Endothelial cell of umbilical vein (primary cell): ENCODE measurements at regions not wholly inside any gene's neighbourhood (a gene's known extent, or its start where the extent isn't known, plus 50 kb on each side); places are given as distances from the start of the nearest gene placed in this dataset.
A peak's percentile ranks its signal among the peaks of the same experiment; 100 is the strongest.

Source experiments
- BruUV-seq: library from RNA; stranded (reverse); fragments of 400-500 nt; replicated peaks from 2 replicates; lab custom pipeline; 2021; lab: Mats Ljungman, UMichigan
- CTCF ChIA-PET: fragments of 300-600, 350-600 bp; sonication (Branson Sonifier 250); formaldehyde crosslinking; loops from one replicate; lab custom pipeline; 2021; ENCODE audit warnings: antibody characterized with exemption, inconsistent platforms; lab: Charles Lee
- POLR2A ChIA-PET: fragments of 300-600, 350-600 bp; sonication (Branson Sonifier 250); formaldehyde crosslinking; loops from one replicate; lab custom pipeline; 2021; ENCODE audit warnings: antibody characterized with exemption, inconsistent platforms; lab: Charles Lee
- DNase-seq: peaks from one replicate; pipeline ENCODE4 v3.0.0-alpha.2; 2011; ENCODE audit warnings: low read depth, low spot score
- FAIRE-seq: peaks from 2 replicates; lab custom pipeline; 2011; peaks lifted over from hg19 to GRCh38; lab: Jason Lieb, UNC
- H2AFZ ChIP-seq: 2 replicates; pipeline ENCODE4 v1.6.0; 2012; ENCODE audit warnings: low read depth, low read length, control low read depth, inconsistent platforms
- H3K27ac ChIP-seq: 2 replicates; pipeline ENCODE4 v1.5.1; 2011; ENCODE audit warnings: low read depth, mild to moderate bottlenecking, control low read depth, low read length, moderate library complexity; ENCODE audit not compliant: insufficient read depth
- H3K27me3 ChIP-seq, 2 experiments: 2 replicates each; pipeline versions ENCODE4 v1.6.0 to v1.6.1; 2011; ENCODE audit warnings: low read length in 2 of 2, mixed read lengths in 1 of 2; ENCODE audit not compliant: control insufficient read depth in 2 of 2, insufficient read depth in 2 of 2
- H3K36me3 ChIP-seq, 2 experiments: 2 replicates in 1 of 2; 3 replicates in 1 of 2; pipeline ENCODE4 v1.5.1; 2011; ENCODE audit warnings: low read length in 2 of 2, mild to moderate bottlenecking in 1 of 2, moderate library complexity in 1 of 2; ENCODE audit not compliant: control insufficient read depth in 2 of 2, insufficient read depth in 2 of 2; ENCODE audit errors: extremely low read depth in 1 of 2
- H3K4me1 ChIP-seq: 3 replicates; pipeline ENCODE4 v1.5.1; 2011; ENCODE audit warnings: mild to moderate bottlenecking, low read length; ENCODE audit not compliant: control insufficient read depth, insufficient read depth; ENCODE audit errors: extremely low read depth
- H3K4me2 ChIP-seq: 2 replicates; pipeline ENCODE4 v1.6.1; 2011; ENCODE audit warnings: low read length, control low read depth, mixed read lengths; ENCODE audit not compliant: insufficient read depth
- H3K4me3 ChIP-seq, 3 experiments: fragments of 200-600 bp in 1 of 3; sonication (generic), shearing (Covaris generic) in 1 of 3; replicated peaks in 1 of 3; 2 replicates each; pipeline ENCODE4 v1.5.1; 2011 to 2016; ENCODE audit warnings: control low read depth in 3 of 3, low read length in 3 of 3, mild to moderate bottlenecking in 2 of 3, inconsistent platforms in 1 of 3, low read depth in 1 of 3, moderate library complexity in 1 of 3; ENCODE audit not compliant: insufficient read depth in 1 of 3
- H3K79me2 ChIP-seq: 2 replicates; pipeline ENCODE4 v1.6.0; 2012; ENCODE audit warnings: low read length, inconsistent platforms; ENCODE audit not compliant: control insufficient read depth, insufficient read depth
- H3K9ac ChIP-seq: replicated peaks from 2 replicates; pipeline ENCODE3; 2011; ENCODE audit warnings: low read length, control low read depth; ENCODE audit not compliant: insufficient read depth; ENCODE audit errors: extremely low read depth
- H3K9me1 ChIP-seq: replicated peaks from 3 replicates; pipeline ENCODE4 v1.6.0; 2011; ENCODE audit warnings: mild to moderate bottlenecking, low read length; ENCODE audit not compliant: control insufficient read depth, insufficient read depth; ENCODE audit errors: extremely low read depth
- H3K9me3 ChIP-seq: replicated peaks from 2 replicates; pipeline ENCODE4 v1.5.1; 2012; ENCODE audit warnings: low read length, inconsistent platforms; ENCODE audit not compliant: control insufficient read depth, insufficient read depth
- H4K20me1 ChIP-seq: replicated peaks from 2 replicates; pipeline ENCODE3; 2011; ENCODE audit warnings: mild to moderate bottlenecking, low read length; ENCODE audit not compliant: control insufficient read depth, insufficient read depth; ENCODE audit errors: extremely low read depth
- CTCF ChIP-seq, 2 donors: IDR thresholded peaks; 1 replicate in 1 of 2; 2 replicates in 1 of 2; pipeline ENCODE4 v1.5.1; 2011; ENCODE audit warnings: low read length in 2 of 2, mild to moderate bottlenecking in 2 of 2, moderate library complexity in 2 of 2, control low read depth in 1 of 2, inconsistent platforms in 1 of 2, low read depth in 1 of 2; ENCODE audit not compliant: insufficient read depth in 1 of 2; ENCODE audit errors: extremely low read depth in 1 of 2
- EZH2 ChIP-seq: IDR thresholded peaks from 2 replicates; pipeline ENCODE4 v1.6.1; 2012; ENCODE audit warnings: borderline replicate concordance, low read depth, mild to moderate bottlenecking, moderate library complexity, low read length, inconsistent platforms; ENCODE audit not compliant: severe bottlenecking
- FOS ChIP-seq: IDR thresholded peaks from 2 replicates; pipeline ENCODE4 v1.6.1; 2011; ENCODE audit warnings: mild to moderate bottlenecking, low read length, moderate library complexity, borderline replicate concordance; ENCODE audit not compliant: insufficient read depth
- GATA2 ChIP-seq: IDR thresholded peaks from 2 replicates; pipeline ENCODE4 v1.7.0; 2011; ENCODE audit warnings: low read depth, mild to moderate bottlenecking, moderate library complexity, mixed read lengths, low read length; ENCODE audit not compliant: insufficient read length, insufficient read depth
- JUN ChIP-seq: IDR thresholded peaks from 2 replicates; pipeline ENCODE4 v1.6.1; 2011; ENCODE audit warnings: borderline replicate concordance, low read depth; ENCODE audit not compliant: insufficient read length, insufficient read depth
- MYC ChIP-seq: IDR thresholded peaks from one replicate; pipeline ENCODE4 v1.6.1; 2011; ENCODE audit warnings: mild to moderate bottlenecking, low read depth, low read length
- POLR2A ChIP-seq: IDR thresholded peaks from 2 replicates; pipeline ENCODE4 v1.6.1; 2012; ENCODE audit warnings: low read depth, mild to moderate bottlenecking, control low read depth, low read length
- POLR2AphosphoS5 ChIP-seq: IDR thresholded peaks from 2 replicates; pipeline ENCODE4 v1.6.1; 2012; ENCODE audit warnings: low read depth, mild to moderate bottlenecking, control low read depth, low read length, moderate library complexity; ENCODE audit not compliant: insufficient read depth
- dilution Hi-C: fragments of 300-500 bp; cut with MboI; formaldehyde crosslinking; loops from one replicate; pipeline ENCODE4 v1.15.0; 2019; ENCODE audit warnings: low sequenced_read_pairs; ENCODE audit not compliant: extremely low pct_ligation_motif_present
- intact Hi-C: fragments of 100-400 bp; cut with micrococcal nuclease; formaldehyde crosslinking; loops from one replicate; pipeline ENCODE4 v1.10.0; 2022

- intact Hi-C loops (loop anchor here (5.0 kb wide), 2 partner anchors 75 to 1400 kb away; partner anchors contain the start of gene CITED2), dilution Hi-C loops (no loop called here)
- Histone ChIP-seq H3K27ac (no peak overlapping the region), H3K9me3 (peaks cover 2% of the 10 kb centered on the region), H2AFZ (no peak overlapping the region), H3K36me3 (no peaks in the 10 kb centered on the region), H3K79me2 (no peaks in the 10 kb centered on the region), H3K27me3 (no peaks in the 10 kb centered on the region), H3K4me3 (no peak overlapping the region), H3K9ac (no peak overlapping the region), H3K4me1 (peaks cover 18% of the 10 kb centered on the region), H3K4me2 (no peak overlapping the region), H4K20me1 (no peaks in the 10 kb centered on the region), H3K9me1 (no peaks in the 10 kb centered on the region)
- BruUV-seq, result no TSS peak
- FAIRE-seq (no peak), DNase-seq (peak; percentile 1)
- CTCF ChIA-PET, result no interaction called here
- no peak for TF ChIP-seq EZH2
- TF ChIP-seq CTCF (IDR thresholded peaks at IDR 0.05; ENCODE audit: extremely low read depth in 1 of 2, insufficient read depth in 1 of 2, low read depth in 1 of 2, low read length in 2 of 2), result no peak
- no peak for TF ChIP-seq FOS
- TF ChIP-seq JUN, result no peak
- TF ChIP-seq POLR2AphosphoS5, result no peak
- TF ChIP-seq GATA2, result no peak
- TF ChIP-seq MYC, result no peak
- TF ChIP-seq POLR2A, result no peak
- POLR2A ChIA-PET, result no interaction called here
These were observed 1360.1 kb upstream of the GJE1 start for GRCh38 chr6:140772576-140772975.
